ENCODE measurements at regions not wholly inside any gene's neighbourhood (a gene's known extent, or its start where the extent isn't known, plus 50 kb on each side); places are given as distances from the start of the nearest gene placed in this dataset.

GRCh38 chr3:127393131-127393820 is 105.4 kb upstream of the PRR20G start:
- no peak for DNase-seq

DNA sequence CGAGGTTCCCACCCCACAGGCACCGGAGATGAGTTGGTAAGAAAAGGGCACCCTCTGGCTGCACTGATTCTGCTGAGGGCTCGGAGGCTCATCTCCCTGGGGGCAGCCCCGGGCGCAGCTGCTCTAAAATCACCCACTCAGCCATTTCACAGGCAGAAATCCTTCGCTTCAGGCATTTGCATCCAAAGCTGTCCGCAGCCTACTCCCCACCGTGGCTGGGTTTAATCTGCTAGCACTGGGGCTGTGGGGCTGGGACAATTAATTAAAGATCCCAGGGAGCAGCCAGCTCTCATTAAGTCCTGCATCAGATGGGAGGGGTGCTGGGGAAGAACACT is 104.3 kb upstream of the PRR20G start:
- no peak for DNase-seq

DNA sequence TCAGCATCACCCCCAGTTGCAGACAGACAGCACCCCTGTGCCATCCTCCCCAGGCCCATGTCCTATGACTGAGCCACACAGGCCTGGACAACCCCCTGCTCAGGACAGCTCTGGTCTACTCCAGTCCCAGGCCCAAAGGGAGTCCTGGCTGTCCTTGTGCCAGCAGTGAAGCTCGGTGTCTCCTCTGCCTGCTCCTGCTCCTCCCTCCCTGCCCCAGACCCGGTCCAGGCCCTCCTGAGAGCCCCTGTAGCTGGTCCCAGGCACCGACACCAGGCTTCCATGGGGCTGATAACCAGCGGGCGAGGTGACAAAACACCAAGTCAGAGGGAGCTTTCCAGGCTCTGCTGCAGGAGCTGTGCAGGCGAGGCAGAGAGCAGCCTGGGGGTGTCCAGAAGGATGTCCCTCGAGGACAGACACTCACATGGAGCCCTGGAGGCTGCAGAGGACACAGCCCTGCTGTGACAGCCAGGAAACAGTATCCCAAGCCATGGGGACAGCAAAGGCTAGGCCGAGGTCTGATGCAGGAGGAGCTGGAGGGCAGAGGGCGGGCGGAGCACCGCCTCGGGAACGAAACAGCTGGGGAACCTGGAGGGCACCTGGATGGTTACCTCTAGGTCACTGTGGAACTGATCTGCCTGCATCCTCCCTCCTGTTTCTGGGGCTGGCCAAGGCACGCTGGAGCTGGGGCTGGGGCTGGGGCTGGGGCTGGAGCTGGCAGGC is 103.8 kb upstream of the PRR20G start:
- DNase-seq = no peak

DNA sequence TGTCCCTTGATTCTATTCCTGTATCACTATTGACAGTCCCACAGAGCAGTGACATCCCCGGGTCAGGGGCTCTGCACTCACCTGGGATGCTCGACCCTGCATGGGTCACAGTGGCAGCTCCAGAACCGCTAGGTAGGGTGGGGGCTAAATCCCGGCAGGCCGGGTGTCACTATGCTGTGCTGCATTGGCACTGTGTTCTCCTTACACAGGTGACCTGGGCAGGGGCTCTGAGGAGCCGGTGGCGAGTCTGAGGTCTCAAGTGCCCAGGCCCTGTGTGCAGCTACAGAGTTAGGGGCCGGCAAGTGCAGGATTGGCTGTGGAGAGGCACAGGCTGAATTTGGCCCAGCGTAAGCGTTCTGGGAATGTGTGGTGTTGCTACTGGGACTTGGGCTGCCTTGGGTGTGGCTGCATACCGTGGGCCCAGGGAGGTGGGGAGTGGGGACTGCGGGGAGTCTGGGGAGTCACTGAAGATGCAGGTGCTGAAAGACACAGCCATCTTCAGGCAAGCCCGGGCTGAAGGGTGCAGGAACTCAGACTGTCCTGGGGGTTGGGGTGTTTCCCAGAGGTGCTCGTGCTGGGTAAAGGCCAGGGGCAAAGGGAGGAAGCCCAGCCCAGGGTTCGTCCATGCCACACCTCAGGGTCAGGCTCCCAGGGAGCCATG is 102.6 kb upstream of the PRR20G start:
- DNase-seq = no peak

DNA sequence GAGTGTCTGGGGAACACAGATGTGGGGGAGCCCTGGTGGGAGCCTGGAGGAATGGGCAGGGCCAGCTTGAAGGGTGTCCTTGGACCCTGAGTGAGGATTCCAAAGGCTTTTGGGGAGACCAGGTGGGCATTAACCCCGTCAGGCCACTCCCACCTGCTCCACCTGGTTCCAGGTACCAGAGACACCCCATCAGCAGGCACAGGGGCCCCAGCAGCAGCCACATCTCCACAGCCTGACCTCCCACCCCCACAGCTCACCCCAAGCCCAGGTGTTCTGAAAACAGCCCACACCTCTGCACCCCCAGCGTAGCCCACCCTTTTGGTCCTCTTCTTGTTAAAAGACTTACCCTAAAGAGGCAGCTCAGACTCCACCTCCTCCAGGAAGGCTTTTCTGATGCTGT is 102.1 kb upstream of the PRR20G start:
- DNase-seq = no peak

DNA sequence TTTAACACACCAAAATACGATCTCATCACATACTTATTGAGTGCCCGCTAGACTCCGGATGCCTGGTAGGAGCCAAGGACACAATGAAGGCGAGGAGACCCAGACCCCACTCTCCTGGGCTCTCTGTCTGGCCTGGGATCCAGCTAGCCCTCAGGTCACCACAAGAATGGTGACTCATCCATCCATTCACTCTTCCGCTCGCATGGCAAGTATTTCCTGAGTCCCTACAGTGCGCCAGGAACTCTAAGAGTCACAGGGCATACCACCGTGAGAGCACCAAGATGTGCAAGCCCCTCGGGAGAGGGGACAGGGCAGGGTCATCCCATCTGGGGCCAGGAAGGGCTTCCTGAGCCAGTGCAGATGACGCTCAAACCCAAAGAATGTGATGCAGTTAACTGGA is 101.6 kb upstream of the PRR20G start:
- DNase-seq = no peak

DNA sequence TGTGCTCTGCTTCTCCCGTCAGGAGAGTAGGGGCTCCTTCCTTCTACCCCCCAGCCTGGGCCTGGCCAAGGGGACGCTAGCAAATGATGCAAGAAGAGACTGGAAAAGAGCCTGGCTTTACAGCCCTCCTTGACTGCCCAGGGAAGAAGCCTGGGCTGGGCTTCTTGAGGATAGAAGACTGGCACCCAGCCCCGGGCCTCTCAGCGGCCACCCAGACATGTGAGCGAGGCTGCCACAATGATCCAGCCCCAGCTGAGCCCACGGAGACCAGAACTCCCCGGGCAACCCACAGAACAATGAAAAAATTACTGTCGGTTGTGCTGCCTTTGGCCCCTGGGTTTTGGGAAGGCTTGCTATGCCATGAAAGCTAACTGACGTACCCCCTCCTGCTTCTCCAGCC is 100.6 kb upstream of the PRR20G start:
- no peak for DNase-seq

- DNase-seq = no peak
Measured at GRCh38 chr3:127387556-127388153, 99.8 kb upstream of the PRR20G start.

DNA sequence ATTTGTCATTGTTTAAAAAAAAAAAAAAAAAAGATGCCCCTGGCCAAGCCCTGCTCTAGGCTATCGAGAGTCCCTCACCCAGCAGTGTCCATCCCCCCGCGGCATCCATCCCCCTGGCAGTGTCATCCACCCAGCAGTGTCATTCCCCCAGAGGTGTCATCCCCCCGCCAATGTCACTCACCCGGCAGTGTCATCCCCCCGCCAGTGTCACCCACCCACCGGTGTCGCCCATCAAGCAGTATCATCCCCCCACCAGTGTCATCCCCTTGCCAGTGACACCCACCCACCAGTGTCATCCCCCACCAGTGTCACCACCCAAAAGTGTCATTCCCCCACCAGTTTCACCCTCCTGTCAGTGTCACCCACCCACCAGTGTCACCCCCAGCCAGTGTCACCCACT is 99.3 kb upstream of the PRR20G start:
- DNase-seq = no peak

DNA sequence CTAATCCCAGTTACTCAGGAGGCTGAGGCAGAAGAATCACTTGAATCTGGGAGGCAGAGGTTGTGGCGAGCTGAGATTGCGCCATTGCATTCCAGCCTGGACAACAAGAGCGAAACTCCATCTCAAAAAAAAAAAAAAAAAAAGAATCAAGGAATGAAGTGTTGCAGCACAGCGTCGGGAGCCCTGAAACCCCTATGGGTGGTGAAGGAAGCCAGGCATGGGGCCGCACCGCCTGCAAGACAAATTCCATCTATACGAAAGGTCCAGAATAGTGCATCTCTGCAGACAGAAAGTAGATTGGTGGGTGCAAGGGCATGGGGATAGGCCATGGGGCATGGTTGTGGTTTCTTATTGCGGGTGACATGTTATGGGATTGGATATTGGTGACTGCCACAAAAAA is 98.6 kb upstream of the PRR20G start:
- DNase-seq = no peak

DNA sequence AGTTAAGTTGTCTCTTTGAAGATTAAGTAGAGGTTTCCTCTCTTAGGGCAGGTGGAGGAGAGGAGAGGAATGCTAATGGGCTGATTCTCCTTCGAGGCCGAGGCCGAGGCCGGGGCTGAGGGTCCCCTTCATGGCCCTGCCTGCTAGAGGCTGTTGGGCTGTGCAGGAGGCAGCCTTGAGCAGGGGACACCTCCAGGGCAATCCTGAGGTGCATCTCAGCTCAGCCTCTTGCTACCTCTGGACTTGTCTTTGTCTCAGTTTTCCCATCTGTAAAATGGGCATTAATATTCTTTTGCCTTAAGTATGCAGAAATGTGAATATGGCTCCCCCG is 97.7 kb upstream of the PRR20G start:
- no peak for DNase-seq

DNA sequence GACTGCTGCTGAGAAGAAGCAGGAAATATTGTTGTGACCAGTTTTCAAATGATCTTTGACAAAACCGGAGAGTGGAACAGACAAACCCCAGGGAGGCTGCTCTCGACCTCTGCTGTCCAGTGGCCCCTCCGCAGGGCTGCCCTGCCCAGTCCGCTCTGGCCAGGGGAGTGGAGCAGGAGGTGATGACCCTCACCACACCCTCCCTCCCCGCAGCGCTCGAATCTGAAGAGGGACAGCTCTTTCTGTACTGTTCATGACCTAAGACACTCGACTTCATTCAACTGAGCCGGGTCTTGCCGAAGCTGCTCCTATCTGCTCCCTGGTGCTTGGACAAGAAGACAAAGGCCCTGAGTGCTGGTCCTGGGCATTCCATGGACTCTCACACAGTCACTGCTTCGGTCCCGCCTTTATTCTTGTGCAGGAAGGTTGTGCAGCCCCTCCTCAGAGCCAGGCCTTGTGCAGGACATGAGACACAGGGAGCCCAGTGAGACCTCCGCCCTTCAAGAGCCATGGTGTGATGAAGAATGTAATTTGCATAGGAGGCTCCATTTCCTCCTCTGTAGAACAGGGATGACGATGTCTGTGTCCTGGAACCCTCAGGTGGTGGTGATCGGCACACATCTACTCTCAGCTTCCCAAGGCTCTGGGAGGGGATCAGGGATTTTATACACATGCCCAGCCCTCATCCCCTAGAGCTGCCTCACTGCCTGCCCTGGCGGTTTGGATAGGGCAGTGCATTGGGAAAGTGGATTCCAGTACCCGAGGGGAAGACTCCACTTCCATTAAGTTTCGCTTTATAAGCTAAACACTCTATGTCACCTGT is 97.1 kb upstream of the PRR20G start:
- DNase-seq = no peak

- no peak for DNase-seq
Measured at GRCh38 chr3:127383656-127384179, 95.9 kb upstream of the PRR20G start.

- no peak for DNase-seq
Measured at GRCh38 chr3:127377801-127378655, 90.2 kb upstream of the PRR20G start.

DNA sequence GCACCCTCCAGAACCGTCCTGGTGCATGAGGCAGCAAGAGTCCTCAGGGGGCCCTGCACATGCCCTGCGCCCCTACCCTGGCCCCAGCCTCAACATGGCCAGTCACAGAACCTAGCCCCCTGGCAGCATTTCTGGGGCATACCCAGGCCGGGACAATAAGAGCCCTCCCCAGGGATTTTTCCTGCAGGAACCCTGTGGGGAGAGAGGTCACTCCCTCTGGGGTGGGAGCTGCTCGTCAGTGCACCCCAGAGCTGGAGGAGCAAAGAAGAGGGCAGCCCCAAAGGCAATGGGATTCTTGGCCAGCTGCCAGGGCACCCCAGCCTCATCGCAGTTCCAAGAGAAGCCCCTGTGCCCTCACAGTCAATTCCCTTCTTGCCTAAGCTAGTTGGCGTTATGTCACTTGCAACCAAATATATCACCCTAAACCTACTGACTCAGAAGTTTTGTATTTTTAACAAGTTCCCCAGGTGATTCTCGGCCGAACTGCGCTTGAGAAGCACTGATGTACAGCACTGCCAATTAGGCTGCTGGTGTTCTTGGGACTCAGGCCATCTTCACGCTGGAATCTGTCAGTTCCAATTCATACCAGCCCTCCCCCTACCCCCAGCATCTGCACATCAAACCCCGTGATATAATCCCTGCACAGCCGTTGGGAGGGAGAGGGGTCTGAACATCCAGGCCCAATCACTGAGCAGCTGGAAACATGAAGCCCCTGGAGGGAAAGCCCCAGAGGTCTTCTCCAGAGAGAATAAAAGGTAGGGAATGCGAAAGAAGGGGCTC is 87.5 kb upstream of the PRR20G start:
- DNase-seq = no peak

DNA sequence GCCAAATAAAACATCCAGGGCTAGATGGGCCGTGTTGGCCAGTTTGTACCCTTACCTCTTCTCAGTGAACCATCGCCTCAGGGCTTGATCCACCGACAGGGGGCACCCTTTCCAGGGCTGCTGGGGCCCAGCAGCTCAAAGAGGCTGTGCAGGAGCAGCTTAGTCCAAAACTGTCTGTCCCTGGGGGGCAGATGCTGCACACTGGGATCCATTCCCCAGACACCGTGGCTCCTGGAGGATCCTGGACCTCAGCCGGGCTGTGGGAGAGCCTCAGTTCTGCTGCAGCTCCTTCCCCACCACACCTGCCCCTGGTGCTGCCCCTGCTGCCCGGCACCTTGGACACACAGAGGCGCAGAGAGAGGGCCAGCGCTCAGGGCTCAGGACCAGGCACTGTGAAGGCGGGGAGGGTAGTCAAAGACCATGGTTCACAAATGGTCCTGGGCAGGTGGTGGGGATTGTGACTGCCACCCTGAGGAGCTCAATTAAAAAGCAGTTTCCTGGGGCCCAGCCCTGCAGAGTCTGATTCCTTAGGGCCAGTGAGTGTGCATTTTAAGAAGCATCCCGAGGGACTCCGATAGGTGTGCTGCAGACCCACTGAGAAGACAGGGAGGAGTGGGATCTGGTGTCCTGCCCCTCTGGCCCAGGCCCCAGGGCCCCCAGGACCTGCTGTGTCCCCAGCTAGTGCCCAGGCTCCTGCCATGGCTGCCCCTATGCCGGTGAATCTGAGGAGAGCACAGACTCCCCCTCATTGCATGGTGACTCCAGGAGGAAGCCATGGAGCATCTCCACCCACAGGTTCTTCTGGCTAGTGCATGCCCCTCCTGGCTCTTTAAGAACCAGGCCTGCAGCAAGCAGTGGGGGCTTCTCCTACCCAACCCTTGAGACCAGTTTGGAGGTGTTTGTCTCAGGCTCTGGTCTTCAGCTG is 86.5 kb upstream of the PRR20G start:
- DNase-seq = no peak

DNA sequence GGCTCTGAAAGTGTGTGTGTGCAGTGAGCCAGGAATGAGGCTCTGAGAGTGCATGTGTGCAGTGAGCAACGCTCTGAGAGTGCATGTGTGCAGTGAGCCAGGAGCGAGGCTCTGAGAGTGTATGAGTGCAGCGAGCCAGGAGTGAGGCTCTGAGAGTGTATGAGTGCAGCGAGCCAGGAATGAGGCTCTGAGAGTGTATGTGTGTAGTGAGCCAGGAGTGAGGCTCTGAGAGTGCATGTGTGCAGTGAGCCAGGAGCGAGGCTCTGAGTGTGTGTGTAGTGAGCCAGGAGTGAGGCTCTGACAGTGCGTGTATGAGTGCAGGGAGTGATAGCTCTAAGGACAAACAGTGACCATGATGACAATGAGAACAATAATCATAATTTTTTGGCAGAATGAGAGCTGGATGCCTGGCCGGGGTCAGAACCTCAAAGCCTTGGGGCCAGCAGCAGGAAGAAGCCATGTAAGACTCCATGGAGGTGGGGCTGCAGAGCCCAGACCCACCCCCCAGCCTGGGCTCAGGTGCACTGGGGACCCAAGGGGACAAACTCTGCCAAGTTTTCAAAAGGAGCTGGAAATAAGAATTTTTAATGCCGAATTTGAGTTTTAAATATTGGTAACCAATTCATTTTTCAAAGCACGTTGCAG is 85.7 kb upstream of the PRR20G start:
- no peak for DNase-seq

- no peak for DNase-seq
Measured at GRCh38 chr3:127371846-127372245, 84.0 kb upstream of the PRR20G start.

DNA sequence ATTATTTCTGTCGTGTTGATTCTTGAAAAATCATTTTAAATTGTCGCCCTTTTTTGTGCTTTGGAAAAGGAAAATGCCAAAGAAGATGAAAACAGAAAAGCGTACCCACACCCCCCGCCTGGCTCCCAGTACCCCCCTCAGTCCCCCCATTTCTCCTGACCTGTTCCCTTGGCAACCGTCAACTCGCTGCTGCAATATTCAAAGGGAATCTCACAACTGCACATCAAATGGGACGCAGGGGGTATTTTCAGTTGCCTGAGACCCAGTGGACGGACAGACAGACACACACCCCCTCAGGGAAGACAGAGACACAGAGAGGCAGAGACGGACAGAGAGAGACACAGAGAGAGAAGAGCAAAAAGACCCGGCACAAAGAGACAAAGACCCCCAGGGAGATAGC is 83.5 kb upstream of the PRR20G start:
- DNase-seq = no peak
